ENCODE measurements at regions not wholly inside any gene's neighbourhood (a gene's known extent, or its start where the extent isn't known, plus 50 kb on each side); places are given as distances from the start of the nearest gene placed in this dataset.
"Not testable (repeated sequence)": the region's sequence is repeated elsewhere in the genome, so short reads cannot be mapped to it uniquely, and the experiment has no call there.

DNA sequence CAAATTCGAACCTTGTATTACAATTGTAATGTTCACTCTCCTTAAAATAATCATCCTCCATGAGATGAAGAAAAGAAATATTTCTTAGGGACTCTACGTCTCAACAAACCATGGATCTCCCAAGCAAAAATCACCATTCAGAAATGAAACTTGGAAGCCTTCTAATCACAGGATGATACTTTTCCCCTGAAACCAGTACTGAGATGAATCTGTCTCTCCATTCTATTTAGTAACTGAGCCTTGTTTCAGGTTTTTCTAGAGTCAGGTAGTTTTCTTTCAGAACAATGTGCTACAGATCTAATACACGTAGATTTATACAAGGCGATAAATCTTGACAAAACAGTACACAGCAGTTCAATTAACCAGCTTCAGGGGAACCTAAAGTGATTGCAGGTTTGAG, 660.1 kb upstream of the CBLB start:
- no peak overlapping the region for H3K4me3 ChIP-seq (ENCODE audit: low read length)

DNA sequence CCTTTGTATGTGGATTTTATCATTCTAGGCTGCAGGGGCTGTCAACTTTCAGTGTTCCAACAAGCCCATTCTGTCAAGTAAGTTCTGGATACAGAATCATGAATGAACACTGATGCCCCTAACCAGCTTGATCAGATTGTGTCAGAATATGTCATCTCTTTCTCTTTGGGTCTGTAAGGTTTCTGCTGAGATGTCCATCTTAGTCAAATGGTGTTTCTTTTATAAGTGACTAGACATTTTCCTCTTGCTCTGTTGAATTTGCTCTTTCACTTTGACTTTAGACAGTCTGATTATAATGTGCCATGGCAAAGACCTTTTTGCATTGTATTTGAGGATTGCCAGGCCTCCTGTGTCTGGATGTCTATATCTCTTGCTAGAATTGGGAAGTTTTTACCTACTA, 660.9 kb upstream of the CBLB start:
- Histone ChIP-seq H3K4me1 (ENCODE audit: control insufficient read depth, insufficient read depth, low read length) (peaks cover 7% of the 10 kb centered on the region), H3K4me3 (ENCODE audit: low read length) (no peak overlapping the region), H3K9me3 (ENCODE audit: control insufficient read depth, low read length) (peaks cover 3% of the 10 kb centered on the region), H3K36me3 (ENCODE audit: control insufficient read depth, insufficient read depth, low read length, severe bottlenecking) (no peaks in the 10 kb centered on the region), H3K27me3 (replicated peaks; ENCODE audit: control insufficient read depth, insufficient read depth, low read length) (no peaks in the 10 kb centered on the region), H3K9ac (ENCODE audit: low read length) (no peak overlapping the region)
- DNase-seq (ENCODE audit: low read depth), result no peak

More for the DNA sequence above, 660.1 kb upstream of the CBLB start:
- Histone ChIP-seq H3K27me3 (replicated peaks; ENCODE audit: control insufficient read depth, insufficient read depth, low read length) (no peaks in the 10 kb centered on the region), H3K9me3 (ENCODE audit: control insufficient read depth, low read length) (peaks cover 3% of the 10 kb centered on the region), H3K9ac (ENCODE audit: low read length) (no peak overlapping the region), H3K36me3 (ENCODE audit: control insufficient read depth, insufficient read depth, low read length, severe bottlenecking) (no peaks in the 10 kb centered on the region), H3K4me1 (ENCODE audit: control insufficient read depth, insufficient read depth, low read length) (peaks cover 7% of the 10 kb centered on the region)
- no peak for DNase-seq (ENCODE audit: low read depth)

DNA sequence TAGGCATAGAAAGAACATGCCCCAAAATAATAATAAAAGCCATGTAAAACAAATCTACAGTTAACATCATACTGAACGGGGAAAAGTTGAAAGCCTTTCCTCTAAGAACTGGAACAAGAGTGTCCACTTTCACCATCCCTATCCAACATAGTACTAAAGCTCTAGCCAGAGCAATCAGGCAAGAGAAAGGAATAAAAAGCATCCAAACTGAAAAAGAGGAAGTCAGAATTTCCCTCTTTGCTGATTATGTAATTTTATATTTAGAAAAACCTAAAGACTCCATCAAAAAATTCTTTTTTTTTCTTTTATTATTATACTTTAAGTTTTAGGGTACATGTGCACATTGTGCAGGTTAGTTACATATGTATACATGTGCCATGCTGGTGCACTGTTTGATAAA, 661.6 kb upstream of the CBLB start:
- no peaks in the 10 kb centered on the region for H3K27me3 ChIP-seq (replicated peaks; ENCODE audit: control insufficient read depth, insufficient read depth, low read length)
- peaks cover 7% of the 10 kb centered on the region for H3K4me1 ChIP-seq (ENCODE audit: control insufficient read depth, insufficient read depth, low read length)
- H3K9ac ChIP-seq (ENCODE audit: low read length), result no peak overlapping the region
- no peak overlapping the region for H3K4me3 ChIP-seq (ENCODE audit: low read length)
- H3K9me3 ChIP-seq (ENCODE audit: control insufficient read depth, low read length), result peaks cover 3% of the 10 kb centered on the region
- no peaks in the 10 kb centered on the region for H3K36me3 ChIP-seq (ENCODE audit: control insufficient read depth, insufficient read depth, low read length, severe bottlenecking)
- no peak for DNase-seq (ENCODE audit: low read depth)

DNA sequence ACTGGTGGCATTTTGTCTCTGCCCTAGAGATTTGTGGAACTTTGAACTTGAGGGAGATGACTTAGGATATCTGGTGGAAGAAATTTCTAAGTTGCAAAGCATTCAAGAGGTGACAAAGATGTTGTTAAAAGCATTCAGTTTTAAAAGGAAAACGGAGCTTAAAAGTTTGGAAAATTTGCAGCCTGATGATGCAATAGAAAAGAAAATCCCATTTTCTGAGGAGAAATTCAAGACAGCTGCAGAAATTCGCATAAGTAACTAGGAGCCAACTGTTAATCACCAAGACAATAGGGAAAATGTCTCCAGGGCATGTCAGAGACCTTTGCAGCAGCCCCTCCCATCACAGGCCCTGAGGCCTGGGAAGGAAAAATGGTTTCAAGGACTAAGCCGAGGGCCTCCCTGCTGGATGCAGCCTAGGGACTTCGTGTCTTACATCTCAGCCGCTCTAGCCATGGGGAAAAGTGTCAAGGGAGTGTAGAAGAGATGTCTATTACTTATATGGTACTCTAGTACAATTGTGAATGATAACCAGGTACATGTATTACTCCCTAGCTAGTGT, 663.0 kb upstream of the CBLB start:
- H3K4me1 ChIP-seq (ENCODE audit: control insufficient read depth, insufficient read depth, low read length); H3K36me3 ChIP-seq (ENCODE audit: control insufficient read depth, insufficient read depth, low read length, severe bottlenecking); H3K9ac ChIP-seq (ENCODE audit: low read length); H3K4me3 ChIP-seq (ENCODE audit: low read length); H3K9me3 ChIP-seq (ENCODE audit: control insufficient read depth, low read length); DNase-seq (ENCODE audit: low read depth); H3K27me3 ChIP-seq (replicated peaks; ENCODE audit: control insufficient read depth, insufficient read depth, low read length): not testable (repeated sequence)

DNA sequence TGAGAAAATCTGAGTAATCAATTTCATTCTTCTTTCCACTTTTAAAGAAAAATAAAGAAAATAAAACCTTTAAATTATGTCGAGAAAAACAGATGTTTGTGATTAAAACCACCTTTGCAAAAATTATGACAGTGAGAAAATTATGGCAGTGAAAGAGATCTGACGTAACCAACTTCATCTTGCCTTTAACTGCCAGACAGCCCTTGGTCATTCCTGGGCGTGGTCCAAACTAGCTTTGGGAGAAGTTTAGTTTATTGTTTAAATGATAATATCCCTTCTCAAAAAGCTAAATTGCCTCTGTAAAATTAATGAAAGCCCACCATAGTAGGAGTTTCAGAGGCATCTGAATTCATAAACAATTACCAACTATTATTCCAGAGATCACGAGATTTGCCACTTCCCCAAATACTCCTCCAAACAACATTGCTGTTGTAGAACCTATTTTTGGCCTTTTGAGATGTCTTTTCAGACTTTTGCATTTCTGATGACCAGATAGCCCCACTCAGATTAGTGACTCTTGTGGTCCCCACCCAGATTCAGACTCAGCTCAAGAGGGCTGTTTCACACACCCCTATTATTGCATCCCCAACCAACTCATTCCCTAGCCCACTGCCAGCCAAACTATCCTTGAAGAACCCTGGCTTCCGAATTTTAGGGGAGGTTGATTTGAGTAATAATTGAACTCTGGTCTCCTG, 664.4 kb upstream of the CBLB start:
- DNase-seq (ENCODE audit: low read depth), result no peak

DNA sequence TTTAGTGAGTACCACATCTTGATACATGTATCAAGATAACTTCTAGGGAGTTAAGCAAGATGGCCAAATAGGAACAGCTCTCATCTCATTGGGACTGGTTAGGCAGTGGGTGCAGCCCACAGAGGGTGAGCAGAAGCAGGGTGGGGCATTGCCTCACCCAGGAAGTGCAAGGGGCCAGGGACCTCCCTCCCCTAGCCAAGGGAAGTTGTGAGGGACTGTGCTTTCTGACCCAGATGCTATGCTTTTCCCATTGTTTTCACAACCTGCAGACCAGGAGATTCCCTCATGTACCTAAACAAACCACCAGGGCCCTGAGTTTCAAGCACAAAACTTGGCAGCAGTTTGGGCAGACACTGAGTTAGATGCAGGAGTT, 665.0 kb upstream of the CBLB start:
- Histone ChIP-seq H3K4me1 (ENCODE audit: control insufficient read depth, insufficient read depth, low read length) (peaks cover 7% of the 10 kb centered on the region), H3K27me3 (replicated peaks; ENCODE audit: control insufficient read depth, insufficient read depth, low read length) (no peaks in the 10 kb centered on the region), H3K36me3 (ENCODE audit: control insufficient read depth, insufficient read depth, low read length, severe bottlenecking) (no peaks in the 10 kb centered on the region), H3K4me3 (ENCODE audit: low read length) (no peak overlapping the region), H3K9me3 (ENCODE audit: control insufficient read depth, low read length) (peaks cover 9% of the 10 kb centered on the region), H3K9ac (ENCODE audit: low read length) (no peak overlapping the region)
- no peak for DNase-seq (ENCODE audit: low read depth)

More for the DNA sequence above, 664.4 kb upstream of the CBLB start:
- Histone ChIP-seq H3K9me3 (ENCODE audit: control insufficient read depth, low read length) (peaks cover 9% of the 10 kb centered on the region), H3K36me3 (ENCODE audit: control insufficient read depth, insufficient read depth, low read length, severe bottlenecking) (no peaks in the 10 kb centered on the region), H3K27me3 (replicated peaks; ENCODE audit: control insufficient read depth, insufficient read depth, low read length) (no peaks in the 10 kb centered on the region), H3K4me3 (ENCODE audit: low read length) (no peak overlapping the region), H3K9ac (ENCODE audit: low read length) (no peak overlapping the region), H3K4me1 (ENCODE audit: control insufficient read depth, insufficient read depth, low read length) (peaks cover 7% of the 10 kb centered on the region)

DNA sequence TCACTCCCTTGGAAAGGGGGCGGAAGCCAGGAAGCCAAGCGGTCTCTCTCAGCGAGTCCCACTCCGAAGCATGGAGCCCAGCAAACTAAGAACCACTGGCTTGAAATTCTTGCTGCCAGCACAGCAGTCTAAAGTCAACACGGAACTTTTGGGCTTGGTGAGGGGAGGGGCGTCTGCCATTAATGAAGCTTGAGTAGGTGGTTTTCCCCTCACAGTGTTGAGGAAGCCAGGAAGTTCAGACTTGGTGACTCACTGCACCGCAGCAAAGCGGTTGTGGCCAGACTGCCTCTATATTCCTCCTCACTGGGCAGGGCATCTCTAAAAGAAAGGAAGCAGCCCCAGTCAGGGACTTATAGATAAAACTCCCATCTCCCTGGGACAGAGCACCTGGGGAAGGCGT, 665.4 kb upstream of the CBLB start:
- H3K9me3 ChIP-seq (ENCODE audit: control insufficient read depth, low read length), result peaks cover 9% of the 10 kb centered on the region
- H3K9ac ChIP-seq (ENCODE audit: low read length), result no peak overlapping the region
- no peak overlapping the region for H3K4me3 ChIP-seq (ENCODE audit: low read length)
- DNase-seq (ENCODE audit: low read depth), result no peak
- no peaks in the 10 kb centered on the region for H3K27me3 ChIP-seq (replicated peaks; ENCODE audit: control insufficient read depth, insufficient read depth, low read length)
- H3K4me1 ChIP-seq (ENCODE audit: control insufficient read depth, insufficient read depth, low read length), result peaks cover 7% of the 10 kb centered on the region
- no peaks in the 10 kb centered on the region for H3K36me3 ChIP-seq (ENCODE audit: control insufficient read depth, insufficient read depth, low read length, severe bottlenecking)

DNA sequence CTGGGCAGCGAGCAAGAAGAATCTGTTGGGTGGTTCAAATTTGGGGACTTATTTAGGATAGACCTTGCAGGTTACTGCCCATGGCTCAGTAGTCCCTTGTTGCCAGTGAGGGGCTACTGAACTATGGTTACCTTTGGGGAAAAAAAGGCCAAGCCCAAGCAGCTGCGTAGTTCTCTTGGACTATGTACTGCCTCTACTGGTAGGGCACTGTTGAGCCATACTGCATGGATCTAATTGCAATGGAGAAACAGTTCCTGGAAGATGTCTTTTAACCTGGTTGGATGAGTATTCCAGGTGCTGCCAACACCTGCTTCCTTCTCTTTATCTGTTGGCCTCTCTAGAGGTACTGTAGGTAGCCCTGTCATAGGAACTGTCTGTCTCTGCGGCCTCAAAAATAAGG, 671.9 kb upstream of the CBLB start:
- peaks cover 9% of the 10 kb centered on the region for H3K9me3 ChIP-seq (ENCODE audit: control insufficient read depth, low read length)
- H3K27me3 ChIP-seq (replicated peaks; ENCODE audit: control insufficient read depth, insufficient read depth, low read length), result no peaks in the 10 kb centered on the region
- no peak overlapping the region for H3K9ac ChIP-seq (ENCODE audit: low read length)
- H3K4me1 ChIP-seq (ENCODE audit: control insufficient read depth, insufficient read depth, low read length), result no peaks in the 10 kb centered on the region
- no peak overlapping the region for H3K4me3 ChIP-seq (ENCODE audit: low read length)
- no peak for DNase-seq (ENCODE audit: low read depth)
- no peaks in the 10 kb centered on the region for H3K36me3 ChIP-seq (ENCODE audit: control insufficient read depth, insufficient read depth, low read length, severe bottlenecking)

DNA sequence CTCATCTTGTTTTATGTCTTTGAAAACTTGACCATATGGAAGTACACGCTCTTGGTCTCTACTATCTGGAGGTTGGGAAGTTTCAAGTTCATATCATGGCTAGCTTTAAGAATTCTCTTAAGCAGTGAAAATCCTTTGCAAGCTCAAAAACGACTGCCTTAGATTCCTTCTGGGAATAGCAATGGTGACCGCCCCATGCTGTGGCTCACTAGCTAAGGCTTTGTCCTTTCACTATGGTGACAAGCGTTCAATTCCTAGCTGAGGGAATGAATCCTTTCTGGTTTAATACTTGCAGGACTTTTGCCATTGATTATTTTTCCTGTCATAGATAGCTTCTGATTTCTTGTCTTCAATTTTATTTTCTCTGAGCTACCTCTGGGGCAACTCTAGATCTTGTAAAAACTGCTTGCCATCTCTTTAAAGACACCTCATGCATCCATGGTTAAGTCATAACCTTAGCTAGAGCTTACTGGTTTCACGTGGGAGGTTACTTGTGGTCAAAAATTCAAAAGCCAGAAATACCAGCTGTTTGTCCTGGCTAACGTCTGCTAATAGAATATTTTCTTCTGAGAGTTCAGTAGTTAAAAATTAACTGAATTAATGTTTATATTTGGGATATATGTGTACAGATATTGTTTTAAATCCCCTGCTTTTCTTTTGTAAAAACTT, 673.4 kb upstream of the CBLB start:
- Histone ChIP-seq H3K4me1 (ENCODE audit: control insufficient read depth, insufficient read depth, low read length) (no peaks in the 10 kb centered on the region), H3K4me3 (ENCODE audit: low read length) (no peak overlapping the region), H3K9ac (ENCODE audit: low read length) (no peak overlapping the region), H3K36me3 (ENCODE audit: control insufficient read depth, insufficient read depth, low read length, severe bottlenecking) (no peaks in the 10 kb centered on the region), H3K27me3 (replicated peaks; ENCODE audit: control insufficient read depth, insufficient read depth, low read length) (no peaks in the 10 kb centered on the region), H3K9me3 (ENCODE audit: control insufficient read depth, low read length) (peaks cover 3% of the 10 kb centered on the region)
- peak; percentile 7 for DNase-seq (ENCODE audit: low read depth)

DNA sequence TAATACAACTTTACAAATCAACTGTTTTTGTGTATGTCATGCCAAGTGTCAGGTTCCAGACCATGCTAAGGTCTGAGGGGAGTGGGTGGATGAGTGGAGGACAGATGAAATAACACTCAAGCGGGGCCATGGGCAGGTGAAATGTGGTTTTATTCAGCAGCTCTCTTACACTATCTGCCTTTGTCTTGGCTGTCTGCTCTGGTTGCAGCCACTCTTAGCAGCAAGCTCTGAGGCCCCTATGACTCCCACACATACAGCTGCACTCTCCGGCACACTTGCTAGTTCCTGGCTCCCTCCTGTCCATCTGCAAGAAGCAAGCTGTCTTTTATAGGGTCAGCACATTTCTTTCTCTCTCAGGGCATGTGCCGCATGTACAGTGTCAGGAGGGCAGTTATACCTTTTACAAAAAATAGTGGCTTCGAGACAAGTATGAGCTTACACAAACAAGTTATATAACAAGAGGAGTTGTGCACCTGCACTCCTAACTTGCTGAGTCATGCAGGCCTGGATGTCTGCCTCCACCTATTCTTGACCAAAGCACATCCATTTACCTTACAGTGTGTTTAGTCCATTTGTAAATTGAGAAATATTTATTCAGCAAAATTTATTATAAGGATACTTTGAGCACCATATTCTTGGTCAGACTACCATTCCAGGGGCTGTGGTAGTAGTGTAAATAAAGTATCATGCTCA, 683.7 kb upstream of the CBLB start:
- DNase-seq (ENCODE audit: low read depth), result no peak
- Histone ChIP-seq H3K4me1 (ENCODE audit: control insufficient read depth, insufficient read depth, low read length) (peaks cover 6% of the 10 kb centered on the region), H3K4me3 (ENCODE audit: low read length) (no peak overlapping the region), H3K9me3 (ENCODE audit: control insufficient read depth, low read length) (no peaks in the 10 kb centered on the region), H3K36me3 (ENCODE audit: control insufficient read depth, insufficient read depth, low read length, severe bottlenecking) (no peaks in the 10 kb centered on the region), H3K27me3 (replicated peaks; ENCODE audit: control insufficient read depth, insufficient read depth, low read length) (no peaks in the 10 kb centered on the region), H3K9ac (ENCODE audit: low read length) (no peak overlapping the region)

DNA sequence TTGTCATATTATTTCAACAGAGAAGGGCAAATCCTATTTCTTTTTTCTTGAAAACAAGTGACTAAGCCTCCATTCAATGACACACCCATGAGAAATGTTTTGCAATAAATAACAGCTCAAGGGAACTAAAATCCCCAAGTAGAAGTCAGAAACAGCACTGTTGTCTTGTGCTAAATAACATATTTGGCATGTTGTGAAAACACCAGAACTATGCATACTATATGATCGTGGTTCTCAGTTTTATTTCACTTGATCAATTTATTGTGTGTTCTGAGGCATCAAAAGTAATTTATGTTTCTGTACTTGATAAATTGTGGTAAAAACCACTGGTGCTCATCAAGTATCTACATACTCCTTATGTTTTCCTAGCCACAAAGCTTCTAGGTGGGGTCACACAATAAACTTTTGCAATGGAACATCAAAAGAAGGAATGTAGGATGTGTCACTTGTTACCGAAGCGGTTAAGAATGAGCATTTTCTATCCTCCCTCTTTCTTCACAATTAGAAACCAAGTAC, 691.7 kb upstream of the CBLB start:
- Histone ChIP-seq H3K27me3 (replicated peaks; ENCODE audit: control insufficient read depth, insufficient read depth, low read length) (no peaks in the 10 kb centered on the region), H3K4me3 (ENCODE audit: low read length) (peak overlapping the region; percentile 64), H3K9me3 (ENCODE audit: control insufficient read depth, low read length) (no peaks in the 10 kb centered on the region), H3K9ac (ENCODE audit: low read length) (peak overlapping the region; percentile 78), H3K36me3 (ENCODE audit: control insufficient read depth, insufficient read depth, low read length, severe bottlenecking) (no peaks in the 10 kb centered on the region), H3K4me1 (ENCODE audit: control insufficient read depth, insufficient read depth, low read length) (peaks cover 27% of the 10 kb centered on the region)
- DNase-seq (ENCODE audit: low read depth), result peak; percentile 89
